ENCODE measurements at regions not wholly inside any gene's neighbourhood (a gene's known extent, or its start where the extent isn't known, plus 50 kb on each side); places are given as distances from the start of the nearest gene placed in this dataset.

DNA sequence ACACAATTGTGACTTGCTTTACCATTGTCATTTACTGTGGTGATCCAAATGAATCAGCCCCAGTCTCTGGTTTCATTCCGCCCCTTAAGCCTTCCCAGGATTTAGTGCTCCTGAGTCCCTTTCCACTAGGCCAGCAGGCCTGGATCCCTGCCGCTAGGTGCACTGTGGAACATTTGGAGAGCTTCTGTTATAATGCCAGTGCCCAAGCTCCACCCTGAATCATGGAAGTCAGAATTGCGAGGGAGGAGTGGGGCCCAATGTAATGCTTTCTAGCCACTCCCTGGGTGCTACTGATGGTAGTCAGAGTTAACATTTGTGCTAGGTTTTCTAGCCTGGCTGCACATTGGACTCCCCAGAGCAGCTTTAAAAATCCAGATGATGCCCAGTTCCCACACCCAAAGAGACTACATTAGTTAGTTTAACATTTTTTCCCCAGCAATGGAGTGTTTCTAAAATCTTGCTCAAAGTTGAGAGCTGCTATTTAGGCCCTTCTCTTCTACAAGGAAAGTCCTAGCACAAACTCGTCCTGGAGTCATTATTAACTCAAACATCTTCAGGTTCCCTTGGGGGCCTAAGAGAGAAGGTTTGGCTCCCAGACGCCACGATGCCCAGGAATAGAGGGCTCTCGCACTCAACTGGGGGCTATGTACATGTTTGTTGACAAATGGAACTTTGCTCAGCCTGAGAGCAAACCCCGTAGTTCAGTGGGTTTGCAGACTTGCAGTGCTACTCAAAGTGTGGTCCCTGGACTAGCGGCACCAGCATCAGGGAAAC, 366.7 kb upstream of the PROK2 start:
- Histone ChIP-seq H3K27ac (ENCODE audit: low read depth, low read length) (no peak overlapping the region), H3K23ac (ENCODE audit: insufficient read length) (no peak overlapping the region), H3K36me3 (ENCODE audit: control insufficient read depth in 2 of 4, insufficient read depth in 4 of 4, low read length in 3 of 4) (no peaks in the 10 kb centered on the region), H2BK15ac (ENCODE audit: low read length) (no peak overlapping the region), H3K18ac (ENCODE audit: extremely low read depth, low read length) (no peak overlapping the region), H3K79me2 (ENCODE audit: control insufficient read depth in 1 of 2, insufficient read depth in 2 of 2, low read length in 2 of 2) (no peaks in the 10 kb centered on the region), H3K27me3 (replicated peaks in 1 of 4; ENCODE audit: control insufficient read depth in 3 of 4, extremely low read depth in 1 of 4, insufficient read depth in 3 of 4, low read length in 3 of 4) (no peaks in the 10 kb centered on the region), H3K14ac (ENCODE audit: insufficient read length) (no peak overlapping the region), H3K79me1 (ENCODE audit: low read depth, low read length) (no peaks in the 10 kb centered on the region), H2AK5ac (ENCODE audit: low read depth, low read length) (no peak overlapping the region), H3K56ac (replicated peaks; ENCODE audit: insufficient read length, low read depth, low read length) (no peak overlapping the region), H3K4me2 (ENCODE audit: insufficient read depth in 1 of 2, low read depth in 2 of 2, low read length in 2 of 2) (no peak overlapping the region), H3K9ac (replicated peaks in 1 of 4; ENCODE audit: extremely low read depth in 1 of 4, low read depth in 3 of 4, low read length in 3 of 4) (no peak overlapping the region), H2BK120ac (replicated peaks; ENCODE audit: low read depth, low read length) (no peak overlapping the region), H4K5ac (ENCODE audit: insufficient read length, low read depth, low read length) (no peak overlapping the region), H2BK20ac (ENCODE audit: low read length) (no peak overlapping the region), H3K23me2 (ENCODE audit: low read depth, low read length) (no peaks in the 10 kb centered on the region; the same call in 1 of the 2 replicates), H2BK12ac (ENCODE audit: low read depth, low read length) (no peak overlapping the region), H3K4ac (replicated peaks; ENCODE audit: insufficient read length, low read depth, low read length) (no peak overlapping the region), H3K4me1 (replicated peaks in 1 of 4; ENCODE audit: control insufficient read depth in 3 of 4, insufficient read depth in 4 of 4, low read length in 3 of 4) (no peaks in the 10 kb centered on the region), H4K91ac (replicated peaks; ENCODE audit: insufficient read length, low read length) (no peak overlapping the region), H4K20me1 (replicated peaks in 1 of 2; ENCODE audit: control insufficient read depth in 1 of 2, insufficient read depth in 2 of 2, low read length in 2 of 2) (no peaks in the 10 kb centered on the region), H2BK5ac (ENCODE audit: low read depth, low read length) (no peak overlapping the region), H3K9me3 (ENCODE audit: insufficient read depth in 2 of 2, low read depth in 1 of 2, low read length in 1 of 2) (peaks cover 5 to 8% of the 10 kb centered on the region in 2 experiments; a peak in 2 of 4 replicates), H3K4me3 (ENCODE audit: extremely low read depth in 1 of 4, insufficient read depth in 2 of 4, low read depth in 3 of 4, low read length in 4 of 4) (no peak overlapping the region), H2AFZ (ENCODE audit: low read length) (no peak overlapping the region), H4K8ac (ENCODE audit: extremely low read depth, insufficient read depth, low read length) (no peak overlapping the region)
- no peak for FAIRE-seq
- ChIA-PET POLR2A (ENCODE audit: partially characterized antibody) (interaction anchor here (0.7 kb wide), 1 partner anchor 114 kb away, joined by 3 read pairs; no protein-coding TSS in a partner anchor), CTCF (ENCODE audit: partially characterized antibody) (interaction anchor here (1.0 to 1.5 kb wide), 2 partner anchors 25 to 221 kb away, joined by 3 to 5 read pairs; no protein-coding TSS in a partner anchor)
- TF ChIP-seq TBP (IDR thresholded peaks at IDR 0.05; ENCODE audit: low read depth, low read length) (no peak), POU5F1 (IDR thresholded peaks at IDR 0.05; ENCODE audit: low read depth, low read length) (no peak), SRF (IDR thresholded peaks at IDR 0.05; ENCODE audit: low read depth, low read length) (no peak), GTF2F1 (IDR thresholded peaks at IDR 0.05; ENCODE audit: borderline replicate concordance, low read depth, low read length) (no peak), TEAD4 (IDR thresholded peaks at IDR 0.05; ENCODE audit: low read depth, low read length) (no peak), SIX5 (IDR thresholded peaks at IDR 0.05; ENCODE audit: low read depth, low read length) (no peak), BCL11A (IDR thresholded peaks at IDR 0.05; ENCODE audit: low read depth in 2 of 2, low read length in 2 of 2) (no peak), KDM4A (IDR thresholded peaks at IDR 0.05; ENCODE audit: low read depth, low read length, severe bottlenecking) (no peak), CBX5 (IDR thresholded peaks at IDR 0.05; ENCODE audit: low read depth, low read length) (no peak), CTBP2 (IDR thresholded peaks at IDR 0.05; ENCODE audit: borderline replicate concordance, insufficient read depth, insufficient read length, low read length) (no peak)
- DNase-seq (ENCODE audit: low read depth in 1 of 2, low spot score in 2 of 2), result no peak
- 87% methylated on average over 9 of the region's 9 CpGs; no CpG with 5 or more reads in 1 of the 2 experiments for WGBS, 2 experiments (ENCODE audit: extremely low coverage in 1 of 2, insufficient coverage in 1 of 2, insufficient read length in 1 of 2, insufficient replicate concordance in 2 of 2, low coverage in 1 of 2, low lambda C conversion rate in 2 of 2, missing lambda C conversion rate in 1 of 2)

All from H1 (cell line).